ENCODE measurements at regions not wholly inside any gene's neighbourhood (a gene's known extent, or its start where the extent isn't known, plus 50 kb on each side); places are given as distances from the start of the nearest gene placed in this dataset.

DNA sequence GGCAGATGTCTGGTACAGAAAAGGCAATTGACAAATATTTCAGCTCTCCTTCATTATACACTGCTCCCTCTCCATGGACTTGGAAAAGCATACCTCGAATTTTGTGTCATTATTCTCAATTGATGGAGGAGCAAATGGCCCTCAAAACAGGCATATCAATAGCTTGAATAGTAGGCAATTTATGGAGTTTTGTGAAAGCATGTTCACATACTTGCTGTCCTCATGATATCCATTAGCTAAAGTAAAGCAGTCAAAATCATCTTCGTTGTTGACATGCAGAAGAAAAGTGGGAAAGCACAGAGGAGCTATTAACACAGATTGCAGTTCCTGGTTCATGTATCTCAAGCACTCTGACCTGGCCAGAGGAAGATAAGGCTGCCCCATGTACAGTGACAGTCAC, 472.8 kb downstream of the CCSER2 start:
- H3K36me3 ChIP-seq (ENCODE audit: control insufficient read depth in 5 of 5, insufficient read depth in 5 of 5, low read length in 5 of 5), result no peaks in the 10 kb centered on the region
- no peak overlapping the region for H3K4me3 ChIP-seq (ENCODE audit: low read depth in 1 of 5, low read length in 5 of 5)
- no peaks in the 10 kb centered on the region for H3K4me1 ChIP-seq (ENCODE audit: control insufficient read depth in 5 of 5, insufficient read depth in 5 of 5, low read length in 5 of 5)
- no peak overlapping the region for H3K27ac ChIP-seq (ENCODE audit: low read depth, low read length)
- H3K27me3 ChIP-seq (ENCODE audit: control insufficient read depth in 5 of 5, insufficient read depth in 4 of 5, low read length in 5 of 5), result peaks cover 0 to 10% (median 3%) of the 10 kb centered on the region in 5 donors
- no peak overlapping the region for H3K9ac ChIP-seq (ENCODE audit: low read length in 5 of 5)
- H3K9me3 ChIP-seq (ENCODE audit: control insufficient read depth in 5 of 5, low read length in 5 of 5), result peaks cover 0 to 2% (median 0%) of the 10 kb centered on the region in 5 donors

DNA sequence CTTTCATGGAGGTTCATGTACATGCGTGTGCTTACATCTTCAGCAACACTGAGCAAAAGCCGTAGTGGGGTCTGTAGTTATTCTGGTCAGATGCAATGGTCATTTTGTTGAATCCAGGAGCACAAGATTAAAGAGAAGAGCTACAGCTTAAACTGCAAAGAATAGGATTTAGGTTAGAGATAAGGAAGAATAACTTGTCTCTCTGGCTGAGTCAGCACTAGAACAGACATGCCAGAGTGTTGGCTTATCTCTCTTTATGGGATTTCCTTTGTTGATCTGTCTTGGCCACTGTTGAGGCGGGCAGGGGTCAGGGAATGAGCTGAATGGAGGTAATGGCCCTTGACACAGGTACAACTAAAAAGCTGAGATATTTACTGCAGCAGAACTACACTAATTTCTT, 473.5 kb downstream of the CCSER2 start:
- Histone ChIP-seq H3K36me3 (ENCODE audit: control insufficient read depth in 5 of 5, insufficient read depth in 5 of 5, low read length in 5 of 5) (no peaks in the 10 kb centered on the region), H3K9me3 (ENCODE audit: control insufficient read depth in 5 of 5, low read length in 5 of 5) (peaks cover 0 to 4% (median 0%) of the 10 kb centered on the region in 5 donors), H3K4me3 (ENCODE audit: low read depth in 1 of 5, low read length in 5 of 5) (no peak overlapping the region), H3K4me1 (ENCODE audit: control insufficient read depth in 5 of 5, insufficient read depth in 5 of 5, low read length in 5 of 5) (no peaks in the 10 kb centered on the region), H3K27ac (ENCODE audit: low read depth, low read length) (no peak overlapping the region), H3K27me3 (ENCODE audit: control insufficient read depth in 5 of 5, insufficient read depth in 4 of 5, low read length in 5 of 5) (peaks cover 0 to 10% (median 3%) of the 10 kb centered on the region in 5 donors), H3K9ac (ENCODE audit: low read length in 5 of 5) (no peak overlapping the region)

DNA sequence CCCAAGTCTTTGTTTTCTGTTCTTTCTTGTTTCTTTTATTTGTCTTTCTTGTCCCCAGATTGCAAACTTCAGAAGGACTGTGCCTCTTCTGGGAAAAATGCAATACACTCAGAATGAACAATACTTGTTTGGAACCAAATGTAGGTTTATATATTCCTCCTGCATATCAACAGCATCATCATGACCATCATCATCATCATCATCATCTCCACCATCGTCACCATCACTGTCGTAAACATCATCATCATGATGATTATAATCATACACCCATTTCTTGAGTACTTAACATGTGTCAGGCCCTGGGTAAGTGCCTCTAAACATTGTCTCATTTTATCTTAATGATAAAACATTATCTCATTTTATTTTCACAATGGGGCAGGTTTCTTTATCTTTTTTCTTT, 476.8 kb downstream of the CCSER2 start:
- Histone ChIP-seq H3K4me3 (ENCODE audit: low read depth in 1 of 5, low read length in 5 of 5) (no peak overlapping the region), H3K4me1 (ENCODE audit: control insufficient read depth in 5 of 5, insufficient read depth in 5 of 5, low read length in 5 of 5) (no peaks in the 10 kb centered on the region), H3K9ac (ENCODE audit: low read length in 5 of 5) (no peak overlapping the region), H3K36me3 (ENCODE audit: control insufficient read depth in 5 of 5, insufficient read depth in 5 of 5, low read length in 5 of 5) (no peaks in the 10 kb centered on the region), H3K27ac (ENCODE audit: low read depth, low read length) (no peak overlapping the region), H3K9me3 (ENCODE audit: control insufficient read depth in 5 of 5, low read length in 5 of 5) (peaks cover 0 to 4% (median 0%) of the 10 kb centered on the region in 5 donors), H3K27me3 (ENCODE audit: control insufficient read depth in 5 of 5, insufficient read depth in 4 of 5, low read length in 5 of 5) (peaks cover 0 to 3% (median 0%) of the 10 kb centered on the region in 5 donors)

DNA sequence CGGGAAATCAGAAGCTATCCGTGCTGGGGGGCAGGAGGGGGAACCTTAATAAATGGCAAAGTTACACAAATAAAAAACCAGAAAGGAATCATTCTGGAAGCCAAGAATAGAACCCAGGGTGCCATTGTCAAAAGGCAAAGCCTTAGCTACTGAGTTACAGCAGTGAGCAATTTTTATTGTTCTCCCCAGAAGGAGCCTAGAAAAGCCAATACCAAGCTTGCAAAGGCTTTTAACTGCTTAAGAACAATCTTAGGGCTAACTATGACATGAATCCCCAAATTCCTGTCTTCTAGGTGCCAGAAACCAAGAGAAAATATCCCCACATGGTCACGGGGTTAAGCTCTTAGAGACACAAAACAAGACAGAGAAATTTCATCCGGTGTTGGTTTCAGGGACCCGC, 482.7 kb downstream of the CCSER2 start:
- H3K36me3 ChIP-seq (ENCODE audit: control insufficient read depth in 5 of 5, insufficient read depth in 5 of 5, low read length in 5 of 5), result no peaks in the 10 kb centered on the region
- H3K27me3 ChIP-seq (ENCODE audit: control insufficient read depth in 5 of 5, insufficient read depth in 4 of 5, low read length in 5 of 5), result no peaks in the 10 kb centered on the region
- no peak overlapping the region for H3K9ac ChIP-seq (ENCODE audit: low read length in 5 of 5)
- H3K4me1 ChIP-seq (ENCODE audit: control insufficient read depth in 5 of 5, insufficient read depth in 5 of 5, low read length in 5 of 5), result no peaks in the 10 kb centered on the region
- H3K27ac ChIP-seq (ENCODE audit: low read depth, low read length), result no peak overlapping the region
- H3K9me3 ChIP-seq (ENCODE audit: control insufficient read depth in 5 of 5, low read length in 5 of 5), result peaks cover 0 to 6% (median 0%) of the 10 kb centered on the region in 5 donors
- H3K4me3 ChIP-seq (ENCODE audit: low read depth in 1 of 5, low read length in 5 of 5), result no peak overlapping the region

DNA sequence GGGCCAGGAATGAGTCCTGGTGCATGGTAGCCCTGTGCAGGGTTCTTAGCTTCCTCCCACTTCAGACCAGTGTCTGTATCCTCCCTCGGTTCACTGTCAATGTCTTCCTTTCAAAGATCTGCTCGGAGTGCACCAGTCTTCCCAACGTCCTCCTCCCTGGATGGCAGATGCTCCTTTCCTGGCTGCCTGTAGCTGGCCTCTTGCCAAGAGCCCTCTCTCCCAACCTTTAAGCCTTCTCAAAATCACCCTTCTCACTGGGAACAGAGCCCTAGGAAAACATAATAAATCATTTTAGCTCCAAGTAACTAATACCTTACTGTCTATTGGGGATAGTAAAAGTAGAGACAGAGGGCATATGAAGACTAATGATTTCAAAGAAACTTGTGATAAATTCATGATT, 490.6 kb downstream of the CCSER2 start:
- no peaks in the 10 kb centered on the region for H3K36me3 ChIP-seq (ENCODE audit: control insufficient read depth in 5 of 5, insufficient read depth in 5 of 5, low read length in 5 of 5)
- H3K4me1 ChIP-seq (ENCODE audit: control insufficient read depth in 5 of 5, insufficient read depth in 5 of 5, low read length in 5 of 5), result no peaks in the 10 kb centered on the region
- peaks cover 0 to 6% (median 0%) of the 10 kb centered on the region in 5 donors for H3K9me3 ChIP-seq (ENCODE audit: control insufficient read depth in 5 of 5, low read length in 5 of 5)
- peaks cover 0 to 7% (median 0%) of the 10 kb centered on the region in 5 donors for H3K27me3 ChIP-seq (ENCODE audit: control insufficient read depth in 5 of 5, insufficient read depth in 4 of 5, low read length in 5 of 5)
- H3K4me3 ChIP-seq (ENCODE audit: low read depth in 1 of 5, low read length in 5 of 5), result no peak overlapping the region
- no peak overlapping the region for H3K27ac ChIP-seq (ENCODE audit: low read depth, low read length)
- no peak overlapping the region for H3K9ac ChIP-seq (ENCODE audit: low read length in 5 of 5)

DNA sequence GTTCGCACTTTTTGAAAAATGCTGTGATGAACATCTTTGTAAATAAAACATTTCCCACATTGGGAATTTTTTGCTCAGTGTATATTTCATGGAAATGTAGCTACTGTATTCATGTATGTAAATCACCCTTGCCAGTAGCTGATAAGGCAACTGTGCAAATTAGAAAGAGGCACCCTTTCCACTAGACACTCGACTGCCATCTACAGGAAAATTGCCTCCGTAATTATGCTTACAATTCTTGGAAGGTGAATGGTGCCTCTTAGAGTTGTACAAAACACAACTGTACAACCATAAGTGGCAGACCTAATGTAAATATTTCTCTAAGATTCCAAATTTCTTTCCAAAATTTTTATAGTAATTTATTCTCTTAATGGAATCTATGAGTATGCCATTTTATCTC, 491.7 kb downstream of the CCSER2 start:
- no peaks in the 10 kb centered on the region for H3K36me3 ChIP-seq (ENCODE audit: control insufficient read depth in 5 of 5, insufficient read depth in 5 of 5, low read length in 5 of 5)

DNA sequence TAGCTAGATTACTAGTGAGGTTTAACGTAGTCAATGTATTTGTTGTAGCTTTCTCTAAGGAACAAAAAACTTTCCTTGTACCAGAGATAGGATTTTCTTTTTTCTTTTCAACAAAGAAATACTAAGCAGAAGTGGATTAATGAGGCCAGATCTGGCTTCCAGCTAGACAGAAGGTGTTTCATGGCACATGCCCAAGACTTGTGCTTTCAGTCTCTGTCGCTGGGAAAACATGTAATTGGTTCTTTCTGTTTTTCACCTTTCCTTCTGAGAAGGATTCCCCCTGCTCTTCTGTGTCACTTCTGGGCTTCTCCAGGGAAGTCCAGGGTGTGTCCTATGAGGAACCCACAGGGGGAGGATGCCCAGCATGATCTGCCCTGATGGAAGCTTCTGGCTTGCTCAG, 492.2 kb downstream of the CCSER2 start:
- Histone ChIP-seq H3K9ac (ENCODE audit: low read length in 5 of 5) (no peak overlapping the region), H3K36me3 (ENCODE audit: control insufficient read depth in 5 of 5, insufficient read depth in 5 of 5, low read length in 5 of 5) (no peaks in the 10 kb centered on the region), H3K9me3 (ENCODE audit: control insufficient read depth in 5 of 5, low read length in 5 of 5) (peaks cover 0 to 3% (median 0%) of the 10 kb centered on the region in 5 donors), H3K27me3 (ENCODE audit: control insufficient read depth in 5 of 5, insufficient read depth in 4 of 5, low read length in 5 of 5) (peaks cover 0 to 7% (median 0%) of the 10 kb centered on the region in 5 donors), H3K4me3 (ENCODE audit: low read depth in 1 of 5, low read length in 5 of 5) (no peak overlapping the region), H3K4me1 (ENCODE audit: control insufficient read depth in 5 of 5, insufficient read depth in 5 of 5, low read length in 5 of 5) (no peaks in the 10 kb centered on the region), H3K27ac (ENCODE audit: low read depth, low read length) (no peak overlapping the region)

More for the DNA sequence above, 491.7 kb downstream of the CCSER2 start:
- H3K4me3 ChIP-seq (ENCODE audit: low read depth in 1 of 5, low read length in 5 of 5), result no peak overlapping the region
- H3K9me3 ChIP-seq (ENCODE audit: control insufficient read depth in 5 of 5, low read length in 5 of 5), result peaks cover 0 to 3% (median 0%) of the 10 kb centered on the region in 5 donors
- H3K4me1 ChIP-seq (ENCODE audit: control insufficient read depth in 5 of 5, insufficient read depth in 5 of 5, low read length in 5 of 5), result no peaks in the 10 kb centered on the region
- H3K9ac ChIP-seq (ENCODE audit: low read length in 5 of 5), result no peak overlapping the region
- H3K27me3 ChIP-seq (ENCODE audit: control insufficient read depth in 5 of 5, insufficient read depth in 4 of 5, low read length in 5 of 5), result peaks cover 0 to 7% (median 0%) of the 10 kb centered on the region in 5 donors
- no peak overlapping the region for H3K27ac ChIP-seq (ENCODE audit: low read depth, low read length)

DNA sequence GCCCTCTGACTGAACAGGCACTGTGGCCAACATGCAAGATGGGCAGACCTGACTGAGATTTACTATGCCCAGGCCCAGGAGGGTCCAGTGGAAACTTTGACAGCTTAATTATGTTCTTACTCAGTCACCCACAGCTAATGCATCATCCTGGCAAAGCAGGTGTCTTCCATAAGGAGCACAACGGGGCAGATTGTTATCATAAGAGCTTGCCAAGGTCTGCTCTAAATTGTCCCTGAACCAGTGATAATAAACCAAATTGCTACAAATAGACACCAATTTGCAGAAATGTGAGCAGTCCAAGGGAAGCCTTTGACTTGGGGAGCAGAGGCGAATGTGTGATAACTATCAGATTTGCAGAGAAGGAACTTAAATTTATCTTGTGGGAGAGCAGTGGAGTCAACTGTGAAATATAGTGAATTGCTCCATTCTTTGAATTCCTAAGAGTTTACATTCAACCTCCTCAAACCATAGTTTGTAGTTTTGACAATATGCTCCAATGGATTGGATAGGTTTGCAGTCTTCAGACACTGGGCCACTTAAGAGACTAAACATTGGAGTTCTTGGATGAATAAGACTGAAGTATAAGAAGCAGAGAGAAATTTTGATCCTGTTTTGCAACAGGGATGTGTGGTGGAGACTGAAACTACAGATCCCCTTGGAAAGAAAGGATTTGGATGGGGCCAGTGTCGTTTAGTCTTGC, 494.7 kb downstream of the CCSER2 start:
- Histone ChIP-seq H3K36me3 (ENCODE audit: control insufficient read depth in 5 of 5, insufficient read depth in 5 of 5, low read length in 5 of 5) (no peaks in the 10 kb centered on the region), H3K9me3 (ENCODE audit: control insufficient read depth in 5 of 5, low read length in 5 of 5) (peaks cover 0 to 2% (median 0%) of the 10 kb centered on the region in 5 donors), H3K27ac (ENCODE audit: low read depth, low read length) (no peak overlapping the region), H3K27me3 (ENCODE audit: control insufficient read depth in 5 of 5, insufficient read depth in 4 of 5, low read length in 5 of 5) (peaks cover 0 to 5% (median 0%) of the 10 kb centered on the region in 5 donors), H3K4me1 (ENCODE audit: control insufficient read depth in 5 of 5, insufficient read depth in 5 of 5, low read length in 5 of 5) (no peaks in the 10 kb centered on the region), H3K9ac (ENCODE audit: low read length in 5 of 5) (no peak overlapping the region), H3K4me3 (ENCODE audit: low read depth in 1 of 5, low read length in 5 of 5) (no peak overlapping the region)

DNA sequence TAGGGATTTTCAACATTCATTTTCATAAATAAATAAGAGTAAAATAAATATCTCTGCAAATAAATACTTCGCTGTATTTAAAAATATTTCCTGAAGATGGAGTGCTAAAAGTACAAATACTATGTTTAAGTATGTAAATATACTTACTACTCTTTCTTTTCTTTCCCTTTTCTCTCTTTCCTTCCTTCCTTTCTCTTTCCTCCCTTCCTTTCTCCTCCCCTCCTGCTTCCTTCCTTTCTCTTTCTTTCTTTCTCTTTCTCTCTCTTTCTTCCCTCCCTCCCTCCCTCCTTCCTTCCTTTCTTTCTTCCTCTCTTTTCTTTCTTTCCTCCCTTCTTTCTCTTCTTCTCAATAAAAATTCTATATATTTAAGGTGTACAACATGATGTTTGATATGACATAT, 496.1 kb downstream of the CCSER2 start:
- H3K4me1 ChIP-seq (ENCODE audit: control insufficient read depth in 5 of 5, insufficient read depth in 5 of 5, low read length in 5 of 5), result no peaks in the 10 kb centered on the region
- no peak overlapping the region for H3K27ac ChIP-seq (ENCODE audit: low read depth, low read length)
- H3K36me3 ChIP-seq (ENCODE audit: control insufficient read depth in 5 of 5, insufficient read depth in 5 of 5, low read length in 5 of 5), result no peaks in the 10 kb centered on the region
- no peak overlapping the region for H3K9ac ChIP-seq (ENCODE audit: low read length in 5 of 5)
- H3K27me3 ChIP-seq (ENCODE audit: control insufficient read depth in 5 of 5, insufficient read depth in 4 of 5, low read length in 5 of 5), result no peaks in the 10 kb centered on the region
- H3K4me3 ChIP-seq (ENCODE audit: low read depth in 1 of 5, low read length in 5 of 5), result no peak overlapping the region
- no peaks in the 10 kb centered on the region for H3K9me3 ChIP-seq (ENCODE audit: control insufficient read depth in 5 of 5, low read length in 5 of 5)

DNA sequence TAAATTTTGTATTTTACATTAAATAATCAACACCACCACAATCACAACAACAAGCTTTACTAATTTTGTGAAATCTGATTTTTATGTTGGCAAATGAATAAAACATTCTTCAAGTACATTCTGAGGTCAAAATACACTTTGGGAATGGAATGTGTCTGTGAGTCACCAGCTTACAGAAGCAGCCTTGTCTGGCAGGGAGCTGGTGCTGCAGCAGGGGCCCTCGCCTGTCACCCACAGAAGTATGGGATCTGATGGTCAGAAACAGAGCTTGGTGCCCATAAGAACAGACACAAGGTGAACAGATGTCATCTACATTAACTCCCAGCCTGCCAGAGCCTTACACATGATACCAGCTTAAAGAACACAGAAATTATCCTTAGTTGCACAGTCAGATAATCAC, 496.9 kb downstream of the CCSER2 start:
- no peaks in the 10 kb centered on the region for H3K4me1 ChIP-seq (ENCODE audit: control insufficient read depth in 5 of 5, insufficient read depth in 5 of 5, low read length in 5 of 5)
- no peak overlapping the region for H3K4me3 ChIP-seq (ENCODE audit: low read depth in 1 of 5, low read length in 5 of 5)
- no peaks in the 10 kb centered on the region for H3K9me3 ChIP-seq (ENCODE audit: control insufficient read depth in 5 of 5, low read length in 5 of 5)
- no peaks in the 10 kb centered on the region for H3K27me3 ChIP-seq (ENCODE audit: control insufficient read depth in 5 of 5, insufficient read depth in 4 of 5, low read length in 5 of 5)
- H3K9ac ChIP-seq (ENCODE audit: low read length in 5 of 5), result no peak overlapping the region
- no peak overlapping the region for H3K27ac ChIP-seq (ENCODE audit: low read depth, low read length)
- no peaks in the 10 kb centered on the region for H3K36me3 ChIP-seq (ENCODE audit: control insufficient read depth in 5 of 5, insufficient read depth in 5 of 5, low read length in 5 of 5)

All from subcutaneous abdominal adipose tissue (tissue), 5 donors.